BE2C (cell line): ENCODE measurements at regions not wholly inside any gene's neighbourhood (a gene's known extent, or its start where the extent isn't known, plus 50 kb on each side); places are given as distances from the start of the nearest gene placed in this dataset.

Source experiments
- DNase-seq: peaks from one replicate; pipeline ENCODE4 v3.0.0-alpha.2; 2020
- H3K27me3 ChIP-seq: fragments of 250-450 bp; sonication (Bioruptor Pico); 2 replicates; pipeline ENCODE4 v1.5.1; 2020; ENCODE audit warnings: mild to moderate bottlenecking
- H3K36me3 ChIP-seq: fragments of 250-450 bp; sonication (Bioruptor Pico); 2 replicates; pipeline ENCODE4 v1.5.1; 2020; ENCODE audit warnings: mild to moderate bottlenecking
- H3K4me1 ChIP-seq: fragments of 250-450 bp; sonication (Bioruptor Pico); 2 replicates; pipeline ENCODE4 v1.5.1; 2020
- H3K4me3 ChIP-seq: 2 replicates; pipeline ENCODE4 v1.5.1; 2011; ENCODE audit warnings: low read depth, low read length
- H3K9me3 ChIP-seq: fragments of 250-450 bp; sonication (Bioruptor Pico); 2 replicates; pipeline ENCODE4 v1.5.1; 2020
- TF ChIP-seq, protein P1 (sequence below): IDR thresholded peaks from 2 replicates; pipeline ENCODE4 v1.5.1; 2012; ENCODE audit warnings: mild to moderate bottlenecking, low read depth, low read length

DNA sequence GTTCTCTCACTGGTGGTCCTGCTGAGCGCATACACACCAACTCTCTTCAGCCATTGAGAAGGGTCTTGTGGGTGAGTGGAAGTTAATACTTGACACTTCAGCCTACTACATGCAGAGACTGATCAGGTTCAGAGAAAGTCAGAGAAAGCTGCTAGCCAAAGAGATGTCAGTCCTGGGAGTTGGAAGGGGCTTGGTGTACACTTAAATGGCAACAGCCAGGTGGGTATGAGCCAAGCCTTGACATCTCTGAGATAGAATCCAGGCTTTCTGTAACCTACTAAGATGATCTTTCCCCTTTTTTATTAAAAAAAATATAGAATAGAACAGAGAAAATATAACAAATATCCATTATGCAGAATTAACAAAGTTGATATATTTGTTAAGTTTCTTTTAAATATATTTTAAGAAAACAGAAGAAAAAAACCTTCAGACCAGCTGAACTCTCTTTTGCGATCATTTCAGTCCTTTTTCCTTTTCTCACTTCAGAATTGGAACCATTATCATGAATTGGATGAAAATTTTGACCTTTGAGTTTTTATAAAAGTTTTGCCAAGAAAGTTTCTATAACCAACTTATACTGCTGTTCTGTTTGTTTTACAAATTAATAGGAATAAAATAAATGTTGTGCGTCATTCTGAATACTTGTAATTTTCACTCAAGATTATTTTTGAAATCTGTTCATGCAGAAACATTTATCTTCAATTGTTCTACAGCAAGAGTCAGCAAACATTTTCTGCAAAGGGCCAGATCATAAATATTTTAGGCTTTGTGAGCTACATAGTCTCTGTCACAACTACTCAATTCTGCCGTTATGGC, 153.0 kb downstream of the RFC3 start:
- Histone ChIP-seq H3K4me1 (no peaks in the 10 kb centered on the region), H3K27me3 (no peaks in the 10 kb centered on the region), H3K4me3 (no peak overlapping the region), H3K9me3 (no peaks in the 10 kb centered on the region), H3K36me3 (no peaks in the 10 kb centered on the region)
- DNase-seq = no peak
- TF ChIP-seq, protein P1, sequence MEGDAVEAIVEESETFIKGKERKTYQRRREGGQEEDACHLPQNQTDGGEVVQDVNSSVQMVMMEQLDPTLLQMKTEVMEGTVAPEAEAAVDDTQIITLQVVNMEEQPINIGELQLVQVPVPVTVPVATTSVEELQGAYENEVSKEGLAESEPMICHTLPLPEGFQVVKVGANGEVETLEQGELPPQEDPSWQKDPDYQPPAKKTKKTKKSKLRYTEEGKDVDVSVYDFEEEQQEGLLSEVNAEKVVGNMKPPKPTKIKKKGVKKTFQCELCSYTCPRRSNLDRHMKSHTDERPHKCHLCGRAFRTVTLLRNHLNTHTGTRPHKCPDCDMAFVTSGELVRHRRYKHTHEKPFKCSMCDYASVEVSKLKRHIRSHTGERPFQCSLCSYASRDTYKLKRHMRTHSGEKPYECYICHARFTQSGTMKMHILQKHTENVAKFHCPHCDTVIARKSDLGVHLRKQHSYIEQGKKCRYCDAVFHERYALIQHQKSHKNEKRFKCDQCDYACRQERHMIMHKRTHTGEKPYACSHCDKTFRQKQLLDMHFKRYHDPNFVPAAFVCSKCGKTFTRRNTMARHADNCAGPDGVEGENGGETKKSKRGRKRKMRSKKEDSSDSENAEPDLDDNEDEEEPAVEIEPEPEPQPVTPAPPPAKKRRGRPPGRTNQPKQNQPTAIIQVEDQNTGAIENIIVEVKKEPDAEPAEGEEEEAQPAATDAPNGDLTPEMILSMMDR = no peak

DNA sequence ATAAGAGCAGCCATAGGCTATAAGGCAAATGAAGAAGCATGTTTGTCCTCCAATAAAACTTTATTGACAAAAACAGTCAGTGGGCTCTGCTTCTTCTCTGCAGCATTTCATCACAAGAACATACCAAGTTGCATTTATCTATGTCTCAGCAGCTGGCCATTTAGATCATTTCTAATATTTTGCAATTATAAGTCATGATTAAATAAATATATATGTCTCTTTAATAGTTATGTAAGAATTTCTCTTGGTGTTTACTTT, 153.5 kb downstream of the RFC3 start:
- Histone ChIP-seq H3K36me3 (no peaks in the 10 kb centered on the region), H3K4me1 (no peaks in the 10 kb centered on the region), H3K9me3 (no peaks in the 10 kb centered on the region), H3K4me3 (no peak overlapping the region), H3K27me3 (no peaks in the 10 kb centered on the region)
- TF ChIP-seq, protein P1 = no peak
- DNase-seq = no peak

DNA sequence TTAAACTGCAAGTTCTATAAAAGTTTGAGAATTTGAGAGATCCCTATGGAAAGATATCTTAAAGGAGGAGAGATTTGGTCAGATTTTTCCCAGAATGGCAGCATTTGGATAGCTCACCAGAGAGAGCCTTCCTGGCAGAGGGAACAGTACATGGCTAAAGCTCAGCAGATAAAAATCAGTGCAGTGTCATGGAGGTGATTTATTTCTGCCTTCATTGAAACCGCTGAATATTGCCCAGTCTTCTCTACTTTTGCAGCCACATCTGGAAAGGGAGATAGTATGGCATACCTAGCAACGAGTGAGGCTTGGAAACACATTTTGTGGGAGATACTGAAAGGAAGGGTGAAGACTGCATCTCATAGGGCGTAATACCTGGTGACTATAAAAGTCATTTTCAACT, 155.2 kb downstream of the RFC3 start:
- Histone ChIP-seq H3K4me1 (no peaks in the 10 kb centered on the region), H3K4me3 (no peak overlapping the region), H3K36me3 (no peaks in the 10 kb centered on the region), H3K9me3 (no peaks in the 10 kb centered on the region), H3K27me3 (no peaks in the 10 kb centered on the region)
- DNase-seq = no peak
- TF ChIP-seq, protein P1 = no peak

DNA sequence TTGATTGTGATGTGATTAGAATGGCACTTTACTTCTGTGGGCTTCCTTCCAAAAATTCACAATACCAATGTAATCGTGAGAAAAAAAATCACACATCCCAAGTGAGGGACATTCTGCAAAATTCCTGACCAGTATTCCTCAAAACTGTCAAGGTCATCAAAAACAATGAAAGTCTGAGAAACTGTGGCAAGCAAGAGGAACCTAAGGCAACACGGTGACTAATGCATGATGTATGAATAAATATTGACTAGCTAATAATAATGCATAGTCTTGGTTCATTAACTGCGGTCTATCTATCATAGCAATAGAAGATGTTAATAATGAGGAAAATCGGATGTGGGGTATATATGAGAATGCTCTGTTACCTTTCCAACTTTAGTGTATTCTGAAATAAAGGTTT, 159.0 kb downstream of the RFC3 start:
- TF ChIP-seq, protein P1 = no peak
- no peaks in the 10 kb centered on the region for H3K4me1 ChIP-seq
- no peaks in the 10 kb centered on the region for H3K36me3 ChIP-seq
- H3K27me3 ChIP-seq = no peaks in the 10 kb centered on the region
- H3K4me3 ChIP-seq = no peak overlapping the region
- no peaks in the 10 kb centered on the region for H3K9me3 ChIP-seq
- DNase-seq = no peak

DNA sequence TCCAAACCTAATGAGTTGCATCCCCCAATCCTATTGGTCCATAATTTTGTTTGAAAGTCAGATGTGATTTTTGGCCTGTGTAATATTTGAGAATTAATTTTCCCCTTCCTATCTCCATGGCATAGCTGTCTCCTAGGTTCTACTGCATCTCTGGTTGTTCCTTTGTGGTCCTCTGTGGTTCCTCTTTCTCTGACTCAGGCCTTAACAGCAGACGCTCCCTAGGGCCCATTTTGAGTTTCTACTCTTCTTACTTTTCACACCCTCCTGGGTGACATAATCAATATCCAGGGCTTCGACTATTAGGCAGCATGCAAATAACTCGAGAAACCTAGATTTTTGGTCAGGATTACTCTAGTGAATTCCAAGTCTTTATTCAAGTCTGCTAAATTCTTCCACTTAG, 160.7 kb downstream of the RFC3 start:
- H3K4me3 ChIP-seq = no peak overlapping the region
- H3K27me3 ChIP-seq = no peaks in the 10 kb centered on the region
- TF ChIP-seq, protein P1 = no peak
- no peak for DNase-seq
- no peaks in the 10 kb centered on the region for H3K36me3 ChIP-seq
- no peaks in the 10 kb centered on the region for H3K9me3 ChIP-seq
- no peaks in the 10 kb centered on the region for H3K4me1 ChIP-seq

DNA sequence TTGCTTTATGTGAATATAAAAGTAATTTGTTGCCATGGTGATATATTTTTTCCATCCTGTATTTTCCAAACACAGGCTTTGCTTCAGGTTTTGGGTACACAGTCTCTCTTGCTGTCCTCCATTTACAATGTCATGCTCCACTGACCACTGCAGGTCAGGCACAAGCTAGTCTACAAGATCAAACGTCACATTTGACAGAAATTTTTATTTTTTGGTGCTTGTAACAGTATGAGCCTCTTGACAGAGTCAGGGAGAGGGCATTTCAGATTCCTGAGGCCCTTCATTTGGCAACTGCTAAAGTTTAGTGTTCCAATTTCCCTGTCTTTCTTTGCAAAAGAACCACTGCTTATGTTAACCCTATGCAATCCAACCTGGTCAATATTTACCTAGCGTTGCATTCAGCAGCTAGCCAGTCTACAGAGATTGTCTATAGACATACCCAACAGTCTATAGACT, 175.0 kb downstream of the RFC3 start:
- no peaks in the 10 kb centered on the region for H3K4me1 ChIP-seq
- H3K4me3 ChIP-seq = no peak overlapping the region
- H3K9me3 ChIP-seq = no peaks in the 10 kb centered on the region
- H3K36me3 ChIP-seq = no peaks in the 10 kb centered on the region
- TF ChIP-seq, protein P1 = no peak
- no peak for DNase-seq
- H3K27me3 ChIP-seq = no peaks in the 10 kb centered on the region
